CD4-positive, alpha-beta T cell treated with Interleukin-2 at 100 ng/mL for 4 hours (primary cell): ENCODE measurements at regions not wholly inside any gene's neighbourhood (a gene's known extent, or its start where the extent isn't known, plus 50 kb on each side); places are given as distances from the start of the nearest gene placed in this dataset.

Source experiments
- DNase-seq: peaks from one replicate; pipeline ENCODE4 v3.0.0-alpha.2; 2020; ENCODE audit warnings: low spot score

DNA sequence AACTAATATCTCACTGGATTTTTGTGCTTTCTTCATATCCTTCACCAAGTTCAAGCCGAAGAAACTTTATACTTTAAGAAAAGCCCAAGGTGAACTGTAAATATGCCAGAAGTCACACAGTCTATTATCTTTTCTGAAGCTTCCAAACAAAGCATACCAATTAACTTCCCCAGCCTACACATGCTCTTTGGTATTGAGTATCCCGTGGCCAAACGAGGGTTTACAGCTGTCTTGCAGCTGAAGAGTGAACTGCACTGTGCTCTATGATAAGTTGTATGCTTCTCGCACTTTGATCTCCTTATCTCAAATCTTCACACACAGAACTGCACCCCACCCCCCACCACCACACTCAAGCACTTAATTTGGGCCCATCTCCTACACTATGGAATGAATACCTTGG lies 215.6 kb upstream of the VEPH1 start:
- DNase-seq: no peak

DNA sequence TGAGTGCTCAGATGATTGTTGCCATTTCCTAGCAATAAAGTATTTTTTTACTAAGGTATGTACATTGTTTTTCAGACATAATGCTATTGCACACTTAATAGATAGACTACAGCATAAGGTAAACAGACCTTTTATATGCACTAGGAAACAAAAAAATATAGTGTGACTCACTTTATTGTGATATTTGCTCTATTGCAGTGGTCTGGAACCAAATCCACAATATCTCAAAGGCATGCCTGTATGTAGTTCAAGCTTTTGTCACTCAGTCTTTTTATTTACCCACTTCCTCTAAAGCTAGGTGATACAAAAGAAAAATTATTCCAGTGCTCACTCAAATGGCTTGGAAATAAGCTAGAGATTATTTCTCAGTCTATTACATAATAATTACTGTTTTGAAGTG lies 209.9 kb upstream of the VEPH1 start:
- no peak for DNase-seq

DNA sequence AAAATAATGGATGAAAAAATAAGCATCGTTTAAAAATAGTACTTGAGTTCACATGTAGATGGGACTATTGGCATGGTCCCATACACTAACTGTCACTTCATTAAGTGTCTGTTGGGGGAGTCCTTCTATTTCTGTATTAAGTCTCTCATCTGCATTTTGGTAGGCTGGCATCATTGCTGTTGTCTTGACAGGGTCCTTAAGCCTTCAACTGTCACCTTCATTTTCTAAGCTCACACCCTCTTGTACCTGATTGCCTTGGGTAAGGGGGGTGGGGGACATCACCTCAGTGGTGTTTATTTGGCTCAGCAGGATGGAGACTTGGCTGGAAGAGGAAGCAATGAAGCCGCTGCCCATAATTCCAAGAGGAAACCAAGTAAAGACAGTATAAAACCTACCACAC lies 202.0 kb upstream of the VEPH1 start:
- no peak for DNase-seq

GRCh38 chr3:157700405-157700804 lies 197.2 kb upstream of the VEPH1 start:
- no peak for DNase-seq

DNA sequence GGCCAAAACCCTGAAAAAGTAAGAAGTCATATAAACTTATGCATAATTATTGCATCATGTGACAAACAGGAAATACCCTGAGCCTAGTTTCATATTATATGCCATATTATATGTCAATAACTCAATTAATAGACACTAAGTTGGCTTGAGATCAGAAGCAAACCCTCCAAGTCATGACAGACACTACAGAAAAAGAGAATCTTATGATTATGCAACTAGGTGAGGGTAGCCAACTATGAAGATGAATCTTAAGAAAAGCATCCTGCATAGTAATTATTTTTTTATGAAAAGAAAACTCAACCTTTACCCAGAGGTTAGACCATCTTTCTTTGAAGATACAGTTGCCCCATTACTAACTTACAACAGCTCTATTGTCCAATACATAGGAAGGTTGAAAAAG lies 192.4 kb upstream of the VEPH1 start:
- no peak for DNase-seq

- no peak for DNase-seq
These were observed 191.9 kb upstream of the VEPH1 start for GRCh38 chr3:157695103-157695502.

- no peak for DNase-seq
These were observed 190.5 kb upstream of the VEPH1 start for GRCh38 chr3:157693762-157694161.

GRCh38 chr3:157692468-157692867 lies 189.3 kb upstream of the VEPH1 start:
- DNase-seq: no peak

DNA sequence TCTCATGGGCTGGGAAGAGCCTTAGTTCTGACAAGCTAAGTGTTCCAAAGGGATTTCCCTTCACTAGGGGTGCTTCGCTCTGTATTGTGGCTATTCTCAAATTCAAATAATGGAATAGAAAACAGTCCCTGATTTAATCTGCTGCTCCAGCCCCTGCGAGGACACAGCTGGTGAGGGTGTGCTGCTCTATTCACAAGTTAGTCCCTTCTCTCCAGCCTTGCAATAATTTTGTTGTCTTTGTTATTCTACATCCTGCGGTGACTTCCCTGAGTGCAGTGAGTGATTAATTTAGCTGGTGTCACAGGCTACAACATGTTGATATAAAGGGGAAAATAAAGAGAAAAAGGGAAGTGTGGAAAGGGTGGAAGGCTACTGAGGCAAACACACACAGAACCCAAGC lies 180.5 kb upstream of the VEPH1 start:
- DNase-seq: no peak

GRCh38 chr3:157672061-157672460 lies 168.8 kb upstream of the VEPH1 start:
- DNase-seq: no peak

GRCh38 chr3:157671656-157672055 lies 168.4 kb upstream of the VEPH1 start:
- no peak for DNase-seq

GRCh38 chr3:157669416-157669815 lies 166.2 kb upstream of the VEPH1 start:
- no peak for DNase-seq

- DNase-seq: no peak
These were observed 164.3 kb upstream of the VEPH1 start for GRCh38 chr3:157667493-157667892.

GRCh38 chr3:157662171-157662570 lies 159.0 kb upstream of the VEPH1 start:
- DNase-seq: no peak

DNA sequence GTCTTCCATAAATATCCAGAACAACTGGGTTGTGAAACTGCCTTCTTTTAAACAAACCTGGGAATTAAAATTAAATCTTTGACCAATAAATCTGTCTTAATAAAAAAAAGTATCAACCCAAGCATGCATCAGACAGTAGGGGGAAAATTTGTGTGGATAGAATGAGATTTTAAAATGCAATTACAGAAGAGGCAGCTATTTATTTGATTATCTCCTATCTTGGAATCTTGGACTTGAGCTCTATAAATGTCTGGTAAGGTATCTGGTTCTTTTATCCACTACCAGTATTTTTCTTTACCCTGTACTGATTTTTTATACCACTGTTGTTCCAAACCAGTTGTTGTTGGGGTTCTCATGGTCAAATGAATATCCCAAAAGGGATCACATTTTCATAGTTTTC lies 157.6 kb upstream of the VEPH1 start:
- DNase-seq: no peak

- DNase-seq: no peak
These were observed 149.2 kb upstream of the VEPH1 start for GRCh38 chr3:157652366-157652765.

- DNase-seq: no peak
These were observed 147.5 kb upstream of the VEPH1 start for GRCh38 chr3:157650699-157651098.

- no peak for DNase-seq
These were observed 147.0 kb upstream of the VEPH1 start for GRCh38 chr3:157650172-157650571.

GRCh38 chr3:157649511-157649910 lies 146.3 kb upstream of the VEPH1 start:
- DNase-seq: no peak

- DNase-seq: no peak
These were observed 144.6 kb upstream of the VEPH1 start for GRCh38 chr3:157647820-157648219.

- no peak for DNase-seq
These were observed 136.7 kb upstream of the VEPH1 start for GRCh38 chr3:157639756-157640426.

- DNase-seq: no peak
These were observed 134.7 kb upstream of the VEPH1 start for GRCh38 chr3:157637866-157638265.

GRCh38 chr3:157633241-157633640 lies 130.0 kb upstream of the VEPH1 start:
- no peak for DNase-seq

DNA sequence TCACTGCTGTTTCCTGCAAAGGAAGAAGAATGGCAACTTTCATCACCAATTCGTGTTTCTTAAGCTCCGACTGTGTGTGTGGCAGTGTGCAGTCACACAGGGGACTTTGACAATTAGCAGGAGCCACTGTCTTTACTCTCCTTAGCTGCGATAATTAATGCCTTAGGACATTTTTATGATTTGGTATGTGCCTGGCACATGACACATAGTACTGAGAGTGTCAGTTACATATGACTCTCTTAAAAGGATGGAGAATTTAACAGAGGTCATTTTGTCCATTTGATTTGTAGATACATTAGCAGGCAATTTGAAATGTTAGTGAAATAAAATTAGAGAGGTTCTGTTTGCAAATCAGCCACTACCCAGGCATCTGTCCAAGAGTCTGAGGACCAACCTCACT lies 128.9 kb upstream of the VEPH1 start:
- DNase-seq: no peak

DNA sequence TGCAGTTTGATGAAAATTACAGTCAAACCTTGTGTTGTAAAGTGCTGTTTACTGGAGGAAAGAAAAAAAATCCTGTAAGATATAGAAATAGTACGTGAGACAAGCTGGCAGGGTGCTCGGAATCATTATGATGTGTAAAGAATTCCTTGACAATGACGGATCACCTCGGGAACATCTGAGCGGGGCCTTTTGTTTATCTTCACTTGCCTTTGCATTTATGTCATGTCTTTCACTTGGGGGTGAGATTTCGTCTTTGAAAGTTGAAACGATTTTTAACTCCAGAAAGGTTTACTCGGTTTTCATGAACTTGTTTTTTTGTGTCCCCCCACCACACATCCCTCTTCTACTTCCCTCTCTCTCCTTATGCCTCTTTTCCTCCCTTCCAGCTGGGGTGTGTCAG lies 128.3 kb upstream of the VEPH1 start:
- no peak for DNase-seq
